Gastroesophageal sphincter (tissue), 4 donors: ENCODE measurements at regions not wholly inside any gene's neighbourhood (a gene's known extent, or its start where the extent isn't known, plus 50 kb on each side); places are given as distances from the start of the nearest gene placed in this dataset.

ENCODE experiments used
- ATAC-seq: fragments of 150-250 bp; one replicate; pipeline ENCODE4 v1.9.1; 2016; ENCODE audit warnings: mild to moderate bottlenecking, moderate library complexity
- H3K27ac ChIP-seq, 4 donors: fragments of 200-600 bp; sonication (generic) in 3 of 4; 1 replicate in 3 of 4; 2 replicates in 1 of 4; pipeline ENCODE4 v1.5.1; 2016 to 2019
- H3K27me3 ChIP-seq: fragments of 200-600 bp; sonication (generic); one replicate; pipeline ENCODE4 v1.5.1; 2019
- H3K36me3 ChIP-seq, 2 donors: fragments of 200-600 bp; sonication (generic); one replicate each; pipeline ENCODE4 v1.5.1; 2019; ENCODE audit warnings: control low read depth in 1 of 2
- H3K4me1 ChIP-seq, 3 donors: fragments of 200-600 bp; sonication (generic); 1 replicate in 2 of 3; 2 replicates in 1 of 3; pipeline ENCODE4 v1.5.1; 2016 to 2019; ENCODE audit warnings: control low read depth in 2 of 3
- H3K4me3 ChIP-seq, 2 donors: fragments of 200-600 bp; sonication (generic); one replicate each; pipeline ENCODE4 v1.5.1; 2019; ENCODE audit warnings: mild to moderate bottlenecking in 1 of 2, moderate library complexity in 1 of 2
- H3K9me3 ChIP-seq, 3 donors: fragments of 200-600 bp; sonication (generic); one replicate each; pipeline ENCODE4 v1.5.1; 2017 to 2019; ENCODE audit warnings: control low read depth in 2 of 3
- EP300 ChIP-seq: sonication (generic); formaldehyde crosslinking; IDR thresholded peaks from one replicate; pipeline ENCODE4 v1.6.1; 2017; ENCODE audit warnings: antibody characterized with exemption, mild to moderate bottlenecking
- POLR2A ChIP-seq, 2 donors: fragments of 450-650 bp; IDR thresholded peaks; one replicate each; pipeline ENCODE4 v1.6.1; 2017; ENCODE audit warnings: antibody characterized with exemption in 2 of 2, mild to moderate bottlenecking in 2 of 2, moderate library complexity in 1 of 2
- POLR2AphosphoS5 ChIP-seq: sonication (generic); formaldehyde crosslinking; IDR thresholded peaks from one replicate; pipeline ENCODE4 v1.6.1; 2017; ENCODE audit warnings: antibody characterized with exemption
- WGBS, 2 donors: methylation state at CpG; one replicate each; pipeline ENCODE4 v1.1.5; 2018; ENCODE audit warnings: low coverage in 1 of 2; 5-methylcytosine and 5-hydroxymethylcytosine counted together
- TF ChIP-seq, protein P1 (sequence below), 4 experiments: fragments of 200-600 bp in 2 of 4; fragments of 450-650 bp in 2 of 4; sonication (generic) in 1 of 4; IDR thresholded peaks; one replicate each; pipeline ENCODE4 v1.5.1; 2017 to 2019; ENCODE audit warnings: antibody characterized with exemption in 4 of 4, mild to moderate bottlenecking in 2 of 4, moderate library complexity in 2 of 4

DNA sequence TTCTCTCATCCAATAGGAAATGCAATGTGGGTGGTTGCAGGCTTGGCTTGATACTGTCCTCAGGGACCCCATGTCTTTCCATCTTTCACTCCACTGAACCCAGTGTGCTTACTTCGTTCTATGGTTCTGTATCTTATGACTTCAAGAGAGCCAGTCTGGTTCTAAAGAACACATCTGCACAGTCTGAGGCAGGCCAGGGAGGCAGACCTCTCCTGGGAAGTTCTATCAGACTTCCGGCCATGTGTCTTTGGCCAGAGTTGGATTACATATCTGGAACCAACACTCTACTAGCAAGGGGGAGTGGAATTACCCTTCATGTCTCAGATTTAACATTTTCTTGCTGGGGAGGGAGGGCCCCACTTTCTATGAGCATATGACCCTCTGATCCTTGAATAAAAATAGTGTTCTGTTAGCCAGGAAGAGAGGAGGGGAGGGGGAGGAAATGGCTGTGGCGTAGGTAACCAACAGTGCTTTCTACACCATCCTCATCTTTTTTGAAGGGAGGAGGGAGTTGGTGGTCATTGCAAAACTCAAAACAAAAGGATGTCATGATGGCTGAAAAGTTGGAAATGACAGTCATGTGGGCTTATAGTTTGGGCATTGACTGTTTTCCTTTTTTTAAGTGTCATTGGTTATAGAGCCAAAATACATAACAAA is 370.2 kb downstream of the GATA3 start:
- Histone ChIP-seq H3K36me3 (no peaks in the 10 kb centered on the region), H3K27me3 (no peaks in the 10 kb centered on the region), H3K9me3 (peaks cover 0 to 8% (median 0%) of the 10 kb centered on the region in 3 donors), H3K4me1 (no peaks in the 10 kb centered on the region), H3K27ac (no peak overlapping the region), H3K4me3 (no peak overlapping the region)
- no peak for ATAC-seq
- 56 to 100% methylated on average over 1 to 3 of the region's 3 CpGs for WGBS, 2 donors
- TF ChIP-seq, protein P1, sequence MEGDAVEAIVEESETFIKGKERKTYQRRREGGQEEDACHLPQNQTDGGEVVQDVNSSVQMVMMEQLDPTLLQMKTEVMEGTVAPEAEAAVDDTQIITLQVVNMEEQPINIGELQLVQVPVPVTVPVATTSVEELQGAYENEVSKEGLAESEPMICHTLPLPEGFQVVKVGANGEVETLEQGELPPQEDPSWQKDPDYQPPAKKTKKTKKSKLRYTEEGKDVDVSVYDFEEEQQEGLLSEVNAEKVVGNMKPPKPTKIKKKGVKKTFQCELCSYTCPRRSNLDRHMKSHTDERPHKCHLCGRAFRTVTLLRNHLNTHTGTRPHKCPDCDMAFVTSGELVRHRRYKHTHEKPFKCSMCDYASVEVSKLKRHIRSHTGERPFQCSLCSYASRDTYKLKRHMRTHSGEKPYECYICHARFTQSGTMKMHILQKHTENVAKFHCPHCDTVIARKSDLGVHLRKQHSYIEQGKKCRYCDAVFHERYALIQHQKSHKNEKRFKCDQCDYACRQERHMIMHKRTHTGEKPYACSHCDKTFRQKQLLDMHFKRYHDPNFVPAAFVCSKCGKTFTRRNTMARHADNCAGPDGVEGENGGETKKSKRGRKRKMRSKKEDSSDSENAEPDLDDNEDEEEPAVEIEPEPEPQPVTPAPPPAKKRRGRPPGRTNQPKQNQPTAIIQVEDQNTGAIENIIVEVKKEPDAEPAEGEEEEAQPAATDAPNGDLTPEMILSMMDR (IDR thresholded peaks at IDR 0.05): no peak
- TF ChIP-seq POLR2A (IDR thresholded peaks at IDR 0.05): no peak
- no peak for TF ChIP-seq POLR2AphosphoS5
- no peak for TF ChIP-seq EP300

DNA sequence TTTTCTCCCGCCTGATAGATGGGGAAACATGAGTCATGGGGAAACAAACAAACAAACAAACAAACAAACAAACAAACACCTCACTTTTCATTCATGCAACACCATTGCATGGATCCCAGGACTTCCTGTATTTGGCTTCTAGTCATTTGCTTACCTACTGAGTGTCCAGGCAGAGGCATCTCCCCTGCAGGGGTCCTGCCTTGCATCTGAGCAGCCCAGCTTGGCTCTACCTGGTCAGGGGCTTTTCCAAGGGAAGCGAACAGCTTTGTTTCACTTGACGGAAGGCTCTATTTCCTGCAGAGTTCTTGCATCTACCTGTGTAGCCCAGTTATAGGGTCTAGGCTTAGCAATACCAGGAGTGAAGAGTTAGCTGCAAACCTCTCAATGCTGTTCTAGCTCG is 374.2 kb downstream of the GATA3 start:
- no peak for TF ChIP-seq EP300
- no peak for TF ChIP-seq POLR2A (IDR thresholded peaks at IDR 0.05)
- TF ChIP-seq POLR2AphosphoS5: no peak
- peaks cover 13% of the 10 kb centered on the region for H3K27me3 ChIP-seq
- no peaks in the 10 kb centered on the region for H3K9me3 ChIP-seq
- H3K27ac ChIP-seq: no peak overlapping the region
- no peaks in the 10 kb centered on the region for H3K36me3 ChIP-seq
- H3K4me1 ChIP-seq: no peaks in the 10 kb centered on the region
- WGBS, 2 donors: 79 to 83% methylated on average over 1 to 2 of the region's 4 CpGs
- ATAC-seq: no peak
- H3K4me3 ChIP-seq: no peak overlapping the region

DNA sequence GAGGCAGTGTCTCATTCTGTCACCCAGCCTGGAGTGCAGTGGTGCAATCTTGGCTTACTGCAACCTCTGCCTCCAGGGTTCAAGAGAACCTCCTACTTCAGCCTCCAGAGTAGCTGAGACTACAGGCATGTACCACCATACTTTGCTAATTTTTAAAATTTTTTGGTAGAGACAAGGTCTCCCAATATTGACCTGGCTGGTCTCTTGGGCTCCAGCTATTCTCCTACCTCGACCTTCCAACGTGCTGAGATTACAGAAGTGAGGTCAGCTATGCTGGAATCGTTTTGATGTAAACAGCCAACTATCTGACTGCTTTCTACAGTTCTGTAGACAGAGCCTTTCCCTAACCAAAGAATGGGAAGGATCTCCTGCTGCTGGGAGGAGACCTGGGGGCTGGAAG is 375.8 kb downstream of the GATA3 start:
- no peaks in the 10 kb centered on the region for H3K36me3 ChIP-seq
- no peak overlapping the region for H3K4me3 ChIP-seq
- H3K4me1 ChIP-seq: no peaks in the 10 kb centered on the region
- H3K9me3 ChIP-seq: no peaks in the 10 kb centered on the region
- WGBS, 2 donors: 18% methylated on average over 3 of the region's 3 CpGs; no CpG with 5 or more reads in 1 of the 2 donors
- no peak overlapping the region for H3K27ac ChIP-seq
- TF ChIP-seq, protein P1 (IDR thresholded peaks at IDR 0.05): no peak
- TF ChIP-seq POLR2A (IDR thresholded peaks at IDR 0.05) (no peak), POLR2AphosphoS5 (no peak), EP300 (no peak)
- H3K27me3 ChIP-seq: peaks cover 13% of the 10 kb centered on the region
- no peak for ATAC-seq

DNA sequence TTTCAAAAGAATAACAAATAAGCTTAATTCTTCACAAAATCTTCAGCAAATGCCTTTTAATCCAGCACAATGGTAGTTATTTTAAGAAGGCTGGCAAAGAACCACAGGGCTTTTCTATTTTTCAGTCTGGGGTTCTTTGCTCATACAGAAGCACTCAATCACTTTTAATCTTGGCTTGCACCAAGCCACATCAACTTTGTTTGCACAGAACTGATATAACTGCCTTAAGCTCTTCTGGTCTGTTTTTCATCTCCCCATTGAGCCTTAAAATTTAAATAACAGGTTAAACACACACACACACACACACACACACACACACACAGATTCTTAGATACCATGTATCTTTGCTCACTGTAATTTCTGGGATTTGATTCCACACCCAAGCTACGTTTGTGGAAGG is 377.0 kb downstream of the GATA3 start:
- TF ChIP-seq POLR2AphosphoS5 (no peak), POLR2A (IDR thresholded peaks at IDR 0.05) (no peak), EP300 (no peak)
- TF ChIP-seq, protein P1 (IDR thresholded peaks at IDR 0.05): no peak
- WGBS, 2 donors: 38 to 57% methylated on average over 1 of the region's 1 CpG

DNA sequence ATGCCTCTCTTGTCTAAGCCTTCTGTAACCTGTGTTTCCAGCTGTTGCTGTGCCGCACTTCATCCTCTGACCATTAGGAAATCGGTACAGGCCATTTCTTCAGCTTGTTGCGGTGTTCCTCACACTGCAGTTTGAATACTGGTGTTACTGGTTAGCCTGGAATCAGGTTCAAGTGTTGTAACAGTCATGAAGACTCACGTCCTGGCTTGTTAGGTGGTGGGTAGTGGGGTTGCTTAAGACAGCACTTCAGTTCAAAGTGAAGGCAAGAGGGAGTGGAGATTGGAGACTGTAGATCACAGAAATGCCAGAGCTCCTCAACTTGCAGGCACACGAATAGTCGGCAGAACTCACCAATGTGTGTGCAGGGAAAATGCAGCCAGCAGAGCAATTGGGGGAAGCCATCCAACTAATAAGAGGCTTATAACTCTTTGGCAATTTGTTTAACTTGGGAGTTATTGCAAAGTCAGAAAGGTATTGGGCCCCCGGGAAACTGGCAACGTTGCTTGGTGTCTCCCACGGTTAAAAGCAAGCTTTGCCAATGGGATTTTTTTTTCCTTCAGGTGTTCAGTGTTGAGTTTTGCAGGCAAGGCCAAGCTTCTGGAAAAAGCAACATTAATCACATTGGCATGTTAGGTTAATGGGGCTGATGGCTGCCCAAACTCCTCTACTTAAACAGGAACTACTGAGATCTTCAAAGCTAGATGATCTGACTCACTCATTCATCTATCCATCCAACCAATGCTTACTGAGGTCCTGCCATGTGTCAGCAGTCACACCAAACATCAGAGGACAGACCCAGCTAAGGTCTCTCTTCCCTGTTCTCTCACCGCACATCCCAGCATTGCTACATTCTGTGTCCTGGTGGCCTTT is 380.9 kb downstream of the GATA3 start:
- Histone ChIP-seq H3K27ac (no peak overlapping the region), H3K4me1 (no peaks in the 10 kb centered on the region), H3K36me3 (no peaks in the 10 kb centered on the region), H3K27me3 (peaks cover 19% of the 10 kb centered on the region), H3K4me3 (no peak overlapping the region), H3K9me3 (no peaks in the 10 kb centered on the region)
- TF ChIP-seq, protein P1 (IDR thresholded peaks at IDR 0.05): no peak
- TF ChIP-seq POLR2A (IDR thresholded peaks at IDR 0.05) (no peak), EP300 (no peak), POLR2AphosphoS5 (no peak)
- 71 to 77% methylated on average over 5 to 9 of the region's 10 CpGs for WGBS, 2 donors
- no peak for ATAC-seq

More for the DNA sequence above, 377.0 kb downstream of the GATA3 start:
- H3K4me1 ChIP-seq: no peaks in the 10 kb centered on the region
- H3K4me3 ChIP-seq: no peak overlapping the region
- no peak overlapping the region for H3K27ac ChIP-seq
- no peaks in the 10 kb centered on the region for H3K9me3 ChIP-seq
- H3K36me3 ChIP-seq: no peaks in the 10 kb centered on the region
- peaks cover 13% of the 10 kb centered on the region for H3K27me3 ChIP-seq
- ATAC-seq: no peak
